BJ (cell line): ENCODE measurements at regions not wholly inside any gene's neighbourhood (a gene's known extent, or its start where the extent isn't known, plus 50 kb on each side); places are given as distances from the start of the nearest gene placed in this dataset.

Experiments used
- CTCF ChIA-PET: fragments of 350-600 bp; formaldehyde crosslinking; extraction: SDS; loops from one replicate; lab custom pipeline; 2021; ENCODE audit warnings: antibody characterized with exemption, inconsistent platforms; lab: Yijun Ruan, JAX
- POLR2A ChIA-PET: fragments of 300-600 bp; sonication (Branson Sonifier 250); formaldehyde crosslinking; extraction: SDS; loops from one replicate; lab custom pipeline; 2021; ENCODE audit warnings: antibody characterized with exemption; lab: Charles Lee
- DNase-seq: peaks from one replicate; pipeline ENCODE4 v3.0.0-alpha.2; 2011; ENCODE audit warnings: low read depth
- H3K27me3 ChIP-seq: 2 replicates; pipeline ENCODE4 v1.6.0; 2011; ENCODE audit warnings: low read length; ENCODE audit not compliant: control insufficient read depth, insufficient read depth
- H3K36me3 ChIP-seq: 2 replicates; pipeline ENCODE4 v1.5.1; 2011; ENCODE audit warnings: low read length; ENCODE audit not compliant: control insufficient read depth, insufficient read depth
- H3K4me3 ChIP-seq: 2 replicates; pipeline ENCODE4 v1.5.1; 2011; ENCODE audit warnings: low read depth, mild to moderate bottlenecking, control low read depth, low read length
- CTCF ChIP-seq: IDR thresholded peaks from 2 replicates; pipeline ENCODE4 v1.5.1; 2011; ENCODE audit warnings: low read depth, mild to moderate bottlenecking, control low read depth, inconsistent platforms, low read length, moderate library complexity; ENCODE audit not compliant: insufficient read depth

- TF ChIP-seq CTCF, result no peak
- Histone ChIP-seq H3K27me3 (no peaks in the 10 kb centered on the region), H3K4me3 (no peak overlapping the region), H3K36me3 (no peaks in the 10 kb centered on the region)
- CTCF ChIA-PET, result no interaction called here
- no peak for DNase-seq
- POLR2A ChIA-PET, result no interaction called here
Measured at GRCh38 chr1:80629304-80629837, 1171.4 kb upstream of the ADGRL2 start.

- H3K36me3 ChIP-seq, result no peaks in the 10 kb centered on the region
- CTCF ChIA-PET, result no interaction called here
- TF ChIP-seq CTCF, result no peak
Measured at GRCh38 chr1:80624682-80625081, 1176.1 kb upstream of the ADGRL2 start.

GRCh38 chr1:80607064-80607463 is 1193.7 kb upstream of the ADGRL2 start:
- CTCF ChIA-PET, result no interaction called here
- Histone ChIP-seq H3K36me3 (no peaks in the 10 kb centered on the region), H3K4me3 (no peak overlapping the region), H3K27me3 (no peaks in the 10 kb centered on the region)
- TF ChIP-seq CTCF, result no peak
- POLR2A ChIA-PET, result no interaction called here
- DNase-seq, result no peak

More at GRCh38 chr1:80624682-80625081, 1176.1 kb upstream of the ADGRL2 start:
- POLR2A ChIA-PET, result no interaction called here
- DNase-seq, result no peak
- H3K27me3 ChIP-seq, result no peaks in the 10 kb centered on the region
- no peak overlapping the region for H3K4me3 ChIP-seq

- no peak overlapping the region for H3K4me3 ChIP-seq
- no peak for DNase-seq
- no peak for TF ChIP-seq CTCF
- no peaks in the 10 kb centered on the region for H3K36me3 ChIP-seq
- POLR2A ChIA-PET, result no interaction called here
- H3K27me3 ChIP-seq, result no peaks in the 10 kb centered on the region
- CTCF ChIA-PET, result no interaction called here
Measured at GRCh38 chr1:80594013-80594412, 1206.7 kb upstream of the ADGRL2 start.

GRCh38 chr1:80593197-80593596 is 1207.5 kb upstream of the ADGRL2 start:
- Histone ChIP-seq H3K4me3 (no peak overlapping the region), H3K27me3 (no peaks in the 10 kb centered on the region), H3K36me3 (no peaks in the 10 kb centered on the region)
- TF ChIP-seq CTCF, result no peak
- ChIA-PET CTCF (no interaction called here), POLR2A (no interaction called here)
- no peak for DNase-seq
